ENCODE measurements at regions not wholly inside any gene's neighbourhood (a gene's known extent, or its start where the extent isn't known, plus 50 kb on each side); places are given as distances from the start of the nearest gene placed in this dataset.

GRCh38 chr11:25769287-25769686 lies 562.6 kb upstream of the ANO3 start:
- Histone ChIP-seq H3K4me1 (ENCODE audit: control insufficient read depth in 5 of 5, insufficient read depth in 5 of 5, low read length in 5 of 5) (peaks cover 0 to 5% (median 0%) of the 10 kb centered on the region in 5 donors), H3K9ac (ENCODE audit: insufficient read depth in 1 of 2, low read length in 2 of 2) (no peak overlapping the region), H3K27me3 (ENCODE audit: control insufficient read depth in 3 of 3, insufficient read depth in 3 of 3, low read length in 2 of 3) (no peaks in the 10 kb centered on the region), H3K36me3 (ENCODE audit: control insufficient read depth in 4 of 4, insufficient read depth in 4 of 4, low read length in 4 of 4) (no peaks in the 10 kb centered on the region), H3K4me3 (no peak overlapping the region), H3K27ac (ENCODE audit: low read depth in 1 of 2, low read length in 1 of 2) (no peak overlapping the region), H3K9me3 (ENCODE audit: control insufficient read depth in 4 of 4, insufficient read depth in 3 of 4, low read length in 3 of 4) (no peaks in the 10 kb centered on the region)
- peak in 1 of 3 donors; percentile 19 for DNase-seq
- 68 to 74% methylated on average over 3 of the region's 3 CpGs for WGBS, 2 donors
- no peak for ATAC-seq (ENCODE audit: insufficient read depth, low FRiP score)
- TF ChIP-seq CTCF (IDR thresholded peaks at IDR 0.05; ENCODE audit: control extremely low read depth, extremely low read depth): no peak

DNA sequence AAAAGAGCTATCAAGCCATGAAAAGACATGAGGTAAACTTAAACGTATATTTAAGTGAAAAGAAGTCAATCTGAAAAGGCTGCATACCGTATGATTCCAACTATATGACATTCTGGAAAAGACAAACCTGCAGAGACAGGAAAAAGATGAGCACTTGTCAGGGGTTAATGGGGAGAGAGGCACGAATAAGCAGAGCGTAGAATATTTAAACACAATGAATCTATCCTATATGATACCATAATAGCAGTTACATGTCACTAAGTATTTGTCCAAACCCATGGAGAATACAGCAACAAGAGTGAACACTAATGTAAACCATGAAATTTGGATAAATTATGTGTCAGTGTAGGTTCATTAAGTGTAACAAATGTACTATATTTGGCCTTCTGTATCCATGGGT lies 560.3 kb upstream of the ANO3 start:
- no peak for TF ChIP-seq CTCF (IDR thresholded peaks at IDR 0.05; ENCODE audit: control extremely low read depth, extremely low read depth)
- DNase-seq (no peak), ATAC-seq (ENCODE audit: insufficient read depth, low FRiP score) (no peak)
- H3K36me3 ChIP-seq (ENCODE audit: control insufficient read depth in 4 of 4, insufficient read depth in 4 of 4, low read length in 4 of 4): no peaks in the 10 kb centered on the region
- 60 to 80% methylated on average over 4 of the region's 4 CpGs for WGBS, 2 donors
- H3K4me3 ChIP-seq: no peak overlapping the region
- H3K4me1 ChIP-seq (ENCODE audit: control insufficient read depth in 5 of 5, insufficient read depth in 5 of 5, low read length in 5 of 5): peaks cover 0 to 5% (median 0%) of the 10 kb centered on the region in 5 donors
- H3K27ac ChIP-seq (ENCODE audit: low read depth in 1 of 2, low read length in 1 of 2): no peak overlapping the region
- no peaks in the 10 kb centered on the region for H3K27me3 ChIP-seq (ENCODE audit: control insufficient read depth in 3 of 3, insufficient read depth in 3 of 3, low read length in 2 of 3)
- H3K9ac ChIP-seq (ENCODE audit: insufficient read depth in 1 of 2, low read length in 2 of 2): no peak overlapping the region
- no peaks in the 10 kb centered on the region for H3K9me3 ChIP-seq (ENCODE audit: control insufficient read depth in 4 of 4, insufficient read depth in 3 of 4, low read length in 3 of 4)

DNA sequence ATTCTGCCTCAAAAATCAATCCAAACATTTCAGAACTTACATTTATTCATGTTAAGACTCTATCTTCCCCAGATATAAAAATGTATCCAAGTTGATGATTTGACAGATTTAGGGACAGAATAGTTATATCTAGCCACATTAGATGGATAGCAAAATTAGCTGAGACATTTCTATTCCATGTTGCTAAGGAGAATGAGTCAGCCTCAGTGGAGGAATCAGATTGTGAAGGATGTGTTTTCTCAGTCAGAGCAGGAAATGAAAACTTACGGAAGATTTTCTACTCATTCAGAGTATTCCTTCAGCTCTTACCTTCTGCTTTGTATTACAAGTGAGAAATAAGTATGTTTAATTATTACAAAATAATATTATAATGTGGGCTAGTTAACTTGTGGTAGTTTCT lies 556.3 kb upstream of the ANO3 start:
- WGBS, 2 donors: 63 to 81% methylated on average over 1 of the region's 1 CpG
- no peak for TF ChIP-seq CTCF (IDR thresholded peaks at IDR 0.05; ENCODE audit: control extremely low read depth, extremely low read depth)
- no peak overlapping the region for H3K9ac ChIP-seq (ENCODE audit: insufficient read depth in 1 of 2, low read length in 2 of 2)

DNA sequence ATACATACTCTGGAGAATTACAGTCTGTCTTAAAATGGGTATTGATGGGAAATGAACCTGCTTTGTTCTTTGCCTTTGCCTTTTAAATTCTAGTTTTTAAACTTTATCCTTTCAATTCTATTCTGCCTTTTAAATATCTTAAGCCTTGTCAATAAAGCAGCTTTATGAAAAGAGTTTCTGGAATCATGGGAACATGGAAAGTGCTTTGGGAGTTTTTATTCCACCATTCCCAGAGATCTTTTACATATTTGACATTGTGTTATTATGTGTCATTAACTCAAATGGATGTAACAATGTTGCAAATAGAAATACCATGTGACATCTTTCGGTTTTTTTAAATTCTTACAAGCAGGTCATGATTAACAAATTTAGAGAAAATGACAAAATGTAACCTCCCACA lies 555.7 kb upstream of the ANO3 start:
- Histone ChIP-seq H3K9me3 (ENCODE audit: control insufficient read depth in 4 of 4, insufficient read depth in 3 of 4, low read length in 3 of 4) (no peaks in the 10 kb centered on the region), H3K27ac (ENCODE audit: low read depth in 1 of 2, low read length in 1 of 2) (no peak overlapping the region), H3K27me3 (ENCODE audit: control insufficient read depth in 3 of 3, insufficient read depth in 3 of 3, low read length in 2 of 3) (no peaks in the 10 kb centered on the region), H3K4me1 (ENCODE audit: control insufficient read depth in 5 of 5, insufficient read depth in 5 of 5, low read length in 5 of 5) (no peaks in the 10 kb centered on the region), H3K4me3 (no peak overlapping the region), H3K9ac (ENCODE audit: insufficient read depth in 1 of 2, low read length in 2 of 2) (no peak overlapping the region), H3K36me3 (ENCODE audit: control insufficient read depth in 4 of 4, insufficient read depth in 4 of 4, low read length in 4 of 4) (no peaks in the 10 kb centered on the region)
- 90 to 91% methylated on average over 1 of the region's 1 CpG for WGBS, 2 donors
- DNase-seq (no peak), ATAC-seq (ENCODE audit: insufficient read depth, low FRiP score) (no peak)
- no peak for TF ChIP-seq CTCF (IDR thresholded peaks at IDR 0.05; ENCODE audit: control extremely low read depth, extremely low read depth)

More for the DNA sequence above, 556.3 kb upstream of the ANO3 start:
- Histone ChIP-seq H3K36me3 (ENCODE audit: control insufficient read depth in 4 of 4, insufficient read depth in 4 of 4, low read length in 4 of 4) (no peaks in the 10 kb centered on the region), H3K4me3 (no peak overlapping the region), H3K27ac (ENCODE audit: low read depth in 1 of 2, low read length in 1 of 2) (no peak overlapping the region), H3K9me3 (ENCODE audit: control insufficient read depth in 4 of 4, insufficient read depth in 3 of 4, low read length in 3 of 4) (no peaks in the 10 kb centered on the region), H3K27me3 (ENCODE audit: control insufficient read depth in 3 of 3, insufficient read depth in 3 of 3, low read length in 2 of 3) (no peaks in the 10 kb centered on the region), H3K4me1 (ENCODE audit: control insufficient read depth in 5 of 5, insufficient read depth in 5 of 5, low read length in 5 of 5) (no peaks in the 10 kb centered on the region)
- ATAC-seq (ENCODE audit: insufficient read depth, low FRiP score) (no peak), DNase-seq (no peak)
